ENCODE measurements at regions not wholly inside any gene's neighbourhood (a gene's known extent, or its start where the extent isn't known, plus 50 kb on each side); places are given as distances from the start of the nearest gene placed in this dataset.

DNA sequence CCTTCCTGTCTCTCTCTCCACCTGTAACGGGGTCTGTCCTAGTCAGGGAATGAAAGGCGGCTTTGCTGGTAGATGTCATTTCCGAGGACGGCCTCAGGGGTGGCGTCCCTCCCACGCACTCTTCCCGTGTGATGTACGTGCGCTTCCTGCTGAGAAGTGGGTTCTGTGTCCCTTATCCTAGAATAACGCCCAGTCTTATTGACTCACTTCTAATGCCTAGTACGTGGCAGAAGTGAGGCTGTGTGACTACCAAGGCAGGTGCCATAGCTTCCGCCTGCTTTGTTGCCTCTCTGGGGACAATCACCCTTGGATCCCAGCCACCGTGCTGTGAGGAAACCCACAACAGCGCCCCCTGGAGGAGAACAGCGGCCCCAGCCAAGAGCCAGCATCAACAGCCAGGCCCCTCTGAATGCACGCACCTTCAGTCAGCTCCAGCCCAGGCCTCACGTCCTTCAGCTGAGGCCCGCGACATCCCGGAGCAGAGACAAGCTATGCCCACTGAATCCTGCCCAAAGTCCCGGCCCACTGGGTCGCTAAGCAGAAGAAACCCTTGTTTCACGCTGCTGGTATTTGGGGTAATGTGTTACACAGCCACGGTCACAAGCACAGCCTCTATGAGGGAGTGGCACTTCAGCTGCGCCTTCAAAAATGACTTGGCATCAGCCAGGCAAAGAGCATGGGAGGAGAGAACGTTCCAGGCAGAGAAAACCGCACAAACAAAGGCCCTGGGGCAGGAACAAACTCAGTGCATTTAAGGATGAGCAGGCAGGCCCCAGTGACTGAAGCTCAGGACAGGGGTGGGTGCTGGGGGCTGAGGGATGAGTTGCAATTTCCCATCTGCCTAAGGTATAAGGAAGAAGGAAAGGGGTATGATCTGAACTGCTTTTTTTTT, 224.2 kb downstream of the NFATC2 start (continued):
- TF ChIP-seq, protein P1, sequence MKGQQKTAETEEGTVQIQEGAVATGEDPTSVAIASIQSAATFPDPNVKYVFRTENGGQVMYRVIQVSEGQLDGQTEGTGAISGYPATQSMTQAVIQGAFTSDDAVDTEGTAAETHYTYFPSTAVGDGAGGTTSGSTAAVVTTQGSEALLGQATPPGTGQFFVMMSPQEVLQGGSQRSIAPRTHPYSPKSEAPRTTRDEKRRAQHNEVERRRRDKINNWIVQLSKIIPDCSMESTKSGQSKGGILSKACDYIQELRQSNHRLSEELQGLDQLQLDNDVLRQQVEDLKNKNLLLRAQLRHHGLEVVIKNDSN (IDR thresholded peaks at IDR 0.05; ENCODE audit: borderline replicate concordance, low read depth): no peak
- TF ChIP-seq GATA2 (CRISPR knock-in tag; IDR thresholded peaks at IDR 0.05): no peak
- no peak for TF ChIP-seq FOSL2 (IDR thresholded peaks at IDR 0.05; ENCODE audit: borderline replicate concordance, low read depth)
- no peak for TF ChIP-seq TAF1 (IDR thresholded peaks at IDR 0.05; ENCODE audit: borderline replicate concordance, low read depth, low read length)
- TF ChIP-seq MEF2A (IDR thresholded peaks at IDR 0.05; ENCODE audit: borderline replicate concordance, low read depth): no peak
- no peak for TF ChIP-seq POLR2AphosphoS5 (IDR thresholded peaks at IDR 0.05; ENCODE audit: low read depth, low read length)
- no peak for TF ChIP-seq FOXM1 (IDR thresholded peaks at IDR 0.05; ENCODE audit: low read depth)
- TF ChIP-seq, protein P2, sequence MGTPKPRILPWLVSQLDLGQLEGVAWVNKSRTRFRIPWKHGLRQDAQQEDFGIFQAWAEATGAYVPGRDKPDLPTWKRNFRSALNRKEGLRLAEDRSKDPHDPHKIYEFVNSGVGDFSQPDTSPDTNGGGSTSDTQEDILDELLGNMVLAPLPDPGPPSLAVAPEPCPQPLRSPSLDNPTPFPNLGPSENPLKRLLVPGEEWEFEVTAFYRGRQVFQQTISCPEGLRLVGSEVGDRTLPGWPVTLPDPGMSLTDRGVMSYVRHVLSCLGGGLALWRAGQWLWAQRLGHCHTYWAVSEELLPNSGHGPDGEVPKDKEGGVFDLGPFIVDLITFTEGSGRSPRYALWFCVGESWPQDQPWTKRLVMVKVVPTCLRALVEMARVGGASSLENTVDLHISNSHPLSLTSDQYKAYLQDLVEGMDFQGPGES (IDR thresholded peaks at IDR 0.05; ENCODE audit: low read depth, low read length): no peak
- peak; percentile 53 for TF ChIP-seq RAD21 (IDR thresholded peaks at IDR 0.05; ENCODE audit: low read length)
- TF ChIP-seq SIN3A (IDR thresholded peaks at IDR 0.05; ENCODE audit: borderline replicate concordance, low read depth, low read length): no peak
- no peak for TF ChIP-seq MXI1 (IDR thresholded peaks at IDR 0.05; ENCODE audit: low read depth, low read length)
- no peak for TF ChIP-seq ELF1 (IDR thresholded peaks at IDR 0.05)
- TF ChIP-seq, protein P3, sequence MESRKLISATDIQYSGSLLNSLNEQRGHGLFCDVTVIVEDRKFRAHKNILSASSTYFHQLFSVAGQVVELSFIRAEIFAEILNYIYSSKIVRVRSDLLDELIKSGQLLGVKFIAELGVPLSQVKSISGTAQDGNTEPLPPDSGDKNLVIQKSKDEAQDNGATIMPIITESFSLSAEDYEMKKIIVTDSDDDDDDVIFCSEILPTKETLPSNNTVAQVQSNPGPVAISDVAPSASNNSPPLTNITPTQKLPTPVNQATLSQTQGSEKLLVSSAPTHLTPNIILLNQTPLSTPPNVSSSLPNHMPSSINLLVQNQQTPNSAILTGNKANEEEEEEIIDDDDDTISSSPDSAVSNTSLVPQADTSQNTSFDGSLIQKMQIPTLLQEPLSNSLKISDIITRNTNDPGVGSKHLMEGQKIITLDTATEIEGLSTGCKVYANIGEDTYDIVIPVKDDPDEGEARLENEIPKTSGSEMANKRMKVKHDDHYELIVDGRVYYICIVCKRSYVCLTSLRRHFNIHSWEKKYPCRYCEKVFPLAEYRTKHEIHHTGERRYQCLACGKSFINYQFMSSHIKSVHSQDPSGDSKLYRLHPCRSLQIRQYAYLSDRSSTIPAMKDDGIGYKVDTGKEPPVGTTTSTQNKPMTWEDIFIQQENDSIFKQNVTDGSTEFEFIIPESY (IDR thresholded peaks at IDR 0.05; ENCODE audit: borderline replicate concordance, low read depth): no peak

DNA sequence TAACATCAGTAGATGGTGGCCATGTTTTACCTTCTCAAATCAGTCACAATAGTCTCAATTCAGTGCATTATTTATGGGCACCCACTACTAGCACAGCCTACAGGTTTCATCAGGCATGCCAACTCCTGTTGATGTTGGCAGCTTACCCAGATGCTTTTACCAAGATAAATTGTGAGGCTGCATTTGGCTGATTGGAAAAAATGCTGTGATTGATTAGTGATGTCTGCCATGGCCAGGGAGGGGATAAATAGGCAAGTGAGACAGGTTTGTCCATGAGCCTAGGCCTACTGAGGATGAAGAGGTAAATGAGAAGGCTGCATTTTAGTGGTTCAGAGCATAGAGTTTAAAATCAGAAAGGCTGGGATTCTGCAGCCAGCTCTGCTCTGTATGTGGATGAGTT, 227.1 kb downstream of the NFATC2 start:
- Histone ChIP-seq H3K4me3 (ENCODE audit: low read depth in 2 of 2, low read length in 1 of 2) (no peak overlapping the region), H3K9ac (no peak overlapping the region), H3K9me3 (no peaks in the 10 kb centered on the region), H3K4me2 (no peak overlapping the region), H4K20me1 (ENCODE audit: insufficient read depth) (no peaks in the 10 kb centered on the region), H3K27ac (ENCODE audit: low read depth in 2 of 2, low read length in 1 of 2) (no peak overlapping the region), H3K27me3 (ENCODE audit: insufficient read depth) (no peaks in the 10 kb centered on the region), H3K79me2 (ENCODE audit: insufficient read depth) (no peaks in the 10 kb centered on the region), H2AFZ (ENCODE audit: low read depth) (no peak overlapping the region), H3K4me1 (ENCODE audit: control insufficient read depth in 1 of 2, insufficient read depth in 2 of 2, low read depth in 1 of 2, low read length in 1 of 2) (no peaks in the 10 kb centered on the region; a peak in 1 of 4 replicates), H3K36me3 (replicated peaks in 1 of 2; ENCODE audit: control insufficient read depth in 1 of 2, insufficient read depth in 2 of 2, low read length in 1 of 2) (no peaks in the 10 kb centered on the region), H3F3A (replicated peaks; ENCODE audit: insufficient read depth) (no peaks in the 10 kb centered on the region), H3K9me2 (no peaks in the 10 kb centered on the region)
- ChIA-PET POLR2A (no interaction called here), CTCF (interaction anchor here (1.4 to 7.4 kb wide), 6 partner anchors 7 to 332 kb away, joined by 3 to 169 read pairs (median 28); no protein-coding TSS in a partner anchor)
- no peak for DNase-seq
- no peak for TF ChIP-seq TEAD4 (IDR thresholded peaks at IDR 0.05; ENCODE audit: borderline replicate concordance, insufficient read depth)
- TF ChIP-seq NFIC (IDR thresholded peaks at IDR 0.05; ENCODE audit: borderline replicate concordance): 0 out of 2 replicates have a peak, but pooled peaks have one; percentile 11
- no peak for TF ChIP-seq TCF12 (IDR thresholded peaks at IDR 0.05)
- TF ChIP-seq, protein P4, sequence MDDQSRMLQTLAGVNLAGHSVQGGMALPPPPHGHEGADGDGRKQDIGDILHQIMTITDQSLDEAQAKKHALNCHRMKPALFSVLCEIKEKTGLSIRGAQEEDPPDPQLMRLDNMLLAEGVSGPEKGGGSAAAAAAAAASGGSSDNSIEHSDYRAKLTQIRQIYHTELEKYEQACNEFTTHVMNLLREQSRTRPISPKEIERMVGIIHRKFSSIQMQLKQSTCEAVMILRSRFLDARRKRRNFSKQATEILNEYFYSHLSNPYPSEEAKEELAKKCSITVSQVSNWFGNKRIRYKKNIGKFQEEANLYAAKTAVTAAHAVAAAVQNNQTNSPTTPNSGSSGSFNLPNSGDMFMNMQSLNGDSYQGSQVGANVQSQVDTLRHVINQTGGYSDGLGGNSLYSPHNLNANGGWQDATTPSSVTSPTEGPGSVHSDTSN (IDR thresholded peaks at IDR 0.05): peak; percentile 46
- TF ChIP-seq, protein P1 (IDR thresholded peaks at IDR 0.05; ENCODE audit: borderline replicate concordance, low read depth): no peak
- no peak for TF ChIP-seq RAD21 (IDR thresholded peaks at IDR 0.05; ENCODE audit: low read length)
- no peak for TF ChIP-seq YY1 (IDR thresholded peaks at IDR 0.05; ENCODE audit: low read depth)
- TF ChIP-seq SIN3A (IDR thresholded peaks at IDR 0.05; ENCODE audit: borderline replicate concordance, low read depth, low read length): no peak
- no peak for TF ChIP-seq MXI1 (IDR thresholded peaks at IDR 0.05; ENCODE audit: low read depth, low read length)
- no peak for TF ChIP-seq GATA2 (CRISPR knock-in tag; IDR thresholded peaks at IDR 0.05)
- TF ChIP-seq FOXM1 (IDR thresholded peaks at IDR 0.05; ENCODE audit: low read depth): no peak

Measured in SK-N-SH (cell line).